ENCODE measurements at regions not wholly inside any gene's neighbourhood (a gene's known extent, or its start where the extent isn't known, plus 50 kb on each side); places are given as distances from the start of the nearest gene placed in this dataset.

GRCh38 chr7:85471740-85472139, 284.9 kb upstream of the SEMA3D start:
- Histone ChIP-seq H3K9me3 (no peaks in the 10 kb centered on the region), H3K4me1 (no peaks in the 10 kb centered on the region), H3K4me3 (no peak overlapping the region), H3K36me3 (no peaks in the 10 kb centered on the region), H3K27ac (no peak overlapping the region), H3K27me3 (no peaks in the 10 kb centered on the region)
- TF ChIP-seq POLR2A (IDR thresholded peaks at IDR 0.05) (no peak), POLR2AphosphoS5 (IDR thresholded peaks at IDR 0.05) (no peak)
- TF ChIP-seq, protein P1, sequence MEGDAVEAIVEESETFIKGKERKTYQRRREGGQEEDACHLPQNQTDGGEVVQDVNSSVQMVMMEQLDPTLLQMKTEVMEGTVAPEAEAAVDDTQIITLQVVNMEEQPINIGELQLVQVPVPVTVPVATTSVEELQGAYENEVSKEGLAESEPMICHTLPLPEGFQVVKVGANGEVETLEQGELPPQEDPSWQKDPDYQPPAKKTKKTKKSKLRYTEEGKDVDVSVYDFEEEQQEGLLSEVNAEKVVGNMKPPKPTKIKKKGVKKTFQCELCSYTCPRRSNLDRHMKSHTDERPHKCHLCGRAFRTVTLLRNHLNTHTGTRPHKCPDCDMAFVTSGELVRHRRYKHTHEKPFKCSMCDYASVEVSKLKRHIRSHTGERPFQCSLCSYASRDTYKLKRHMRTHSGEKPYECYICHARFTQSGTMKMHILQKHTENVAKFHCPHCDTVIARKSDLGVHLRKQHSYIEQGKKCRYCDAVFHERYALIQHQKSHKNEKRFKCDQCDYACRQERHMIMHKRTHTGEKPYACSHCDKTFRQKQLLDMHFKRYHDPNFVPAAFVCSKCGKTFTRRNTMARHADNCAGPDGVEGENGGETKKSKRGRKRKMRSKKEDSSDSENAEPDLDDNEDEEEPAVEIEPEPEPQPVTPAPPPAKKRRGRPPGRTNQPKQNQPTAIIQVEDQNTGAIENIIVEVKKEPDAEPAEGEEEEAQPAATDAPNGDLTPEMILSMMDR (IDR thresholded peaks at IDR 0.05), result no peak
- DNase-seq (ENCODE audit: low spot score in 2 of 2), result no peak
- intact Hi-C loops (cut with DNase I; ENCODE audit: low total_unique reads), result no loop called here

DNA sequence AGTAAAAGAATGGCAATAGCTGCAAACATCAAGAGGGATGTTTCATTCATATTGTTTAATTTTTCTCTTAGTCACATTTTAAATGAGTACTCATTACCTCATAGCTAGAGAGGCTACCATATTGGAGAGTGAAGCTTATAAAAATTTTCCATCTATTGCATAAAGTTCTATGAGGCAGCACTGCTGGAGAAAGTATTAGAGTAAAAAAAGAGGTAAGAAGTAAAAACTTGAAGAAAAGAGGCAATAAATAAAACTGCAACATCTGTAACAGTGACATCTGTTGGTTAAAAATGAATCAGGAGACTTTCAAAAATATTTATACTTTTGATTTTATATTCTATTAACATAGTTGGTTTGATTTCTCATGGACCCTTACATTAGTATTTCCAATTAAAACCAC, 284.5 kb upstream of the SEMA3D start:
- TF ChIP-seq POLR2AphosphoS5 (IDR thresholded peaks at IDR 0.05) (no peak), POLR2A (IDR thresholded peaks at IDR 0.05) (no peak)
- TF ChIP-seq, protein P1 (IDR thresholded peaks at IDR 0.05), result no peak
- H3K27ac ChIP-seq, result no peak overlapping the region
- DNase-seq (ENCODE audit: low spot score in 2 of 2), result no peak
- no peaks in the 10 kb centered on the region for H3K4me1 ChIP-seq
- no peaks in the 10 kb centered on the region for H3K36me3 ChIP-seq
- H3K9me3 ChIP-seq, result no peaks in the 10 kb centered on the region
- no peak overlapping the region for H3K4me3 ChIP-seq
- H3K27me3 ChIP-seq, result no peaks in the 10 kb centered on the region
- intact Hi-C loops (cut with DNase I; ENCODE audit: low total_unique reads), result no loop called here

DNA sequence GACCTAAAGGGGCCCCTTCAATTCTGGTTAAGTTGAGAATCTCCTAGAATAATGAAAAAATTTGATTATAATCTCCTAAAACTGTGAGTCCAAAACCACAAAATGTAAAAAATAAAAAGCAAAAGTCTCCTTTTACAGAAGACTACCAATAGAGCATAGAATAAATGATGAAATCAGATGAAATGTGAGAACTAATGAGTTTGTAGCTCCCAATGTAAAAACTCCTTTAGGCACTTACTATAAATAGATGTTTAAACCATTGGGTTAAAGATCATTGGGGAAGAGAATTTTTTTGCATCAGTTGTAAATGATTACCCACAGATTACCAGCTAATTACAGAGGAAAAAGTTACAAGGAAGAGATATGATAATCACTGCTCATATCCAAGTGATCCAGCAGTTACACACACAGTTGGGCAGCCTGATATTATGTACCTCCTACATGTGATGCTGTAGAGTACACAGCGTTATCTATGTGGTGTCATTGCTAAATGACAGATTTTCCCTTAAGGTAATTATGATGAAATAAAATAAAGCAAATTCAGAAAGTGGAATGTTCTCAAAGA, 282.7 kb upstream of the SEMA3D start:
- intact Hi-C loops (cut with DNase I; ENCODE audit: low total_unique reads), result no loop called here
- Histone ChIP-seq H3K27ac (no peak overlapping the region), H3K4me1 (no peaks in the 10 kb centered on the region), H3K9me3 (no peaks in the 10 kb centered on the region), H3K4me3 (no peak overlapping the region), H3K36me3 (no peaks in the 10 kb centered on the region), H3K27me3 (no peaks in the 10 kb centered on the region)
- no peak for TF ChIP-seq POLR2AphosphoS5 (IDR thresholded peaks at IDR 0.05)
- no peak for TF ChIP-seq POLR2A (IDR thresholded peaks at IDR 0.05)
- TF ChIP-seq, protein P1 (IDR thresholded peaks at IDR 0.05), result no peak
- DNase-seq (ENCODE audit: low spot score in 2 of 2), result no peak

- no peak overlapping the region for H3K4me3 ChIP-seq
- no peaks in the 10 kb centered on the region for H3K27me3 ChIP-seq
- DNase-seq (ENCODE audit: low spot score in 2 of 2), result no peak
- H3K4me1 ChIP-seq, result no peaks in the 10 kb centered on the region
- TF ChIP-seq, protein P1 (IDR thresholded peaks at IDR 0.05), result no peak
- TF ChIP-seq POLR2AphosphoS5 (IDR thresholded peaks at IDR 0.05), result no peak
- no peak for TF ChIP-seq POLR2A (IDR thresholded peaks at IDR 0.05)
- no peaks in the 10 kb centered on the region for H3K9me3 ChIP-seq
- H3K27ac ChIP-seq, result no peak overlapping the region
- intact Hi-C loops (cut with DNase I; ENCODE audit: low total_unique reads), result no loop called here
- H3K36me3 ChIP-seq, result no peaks in the 10 kb centered on the region
These were observed 277.3 kb upstream of the SEMA3D start for GRCh38 chr7:85464042-85464651.

DNA sequence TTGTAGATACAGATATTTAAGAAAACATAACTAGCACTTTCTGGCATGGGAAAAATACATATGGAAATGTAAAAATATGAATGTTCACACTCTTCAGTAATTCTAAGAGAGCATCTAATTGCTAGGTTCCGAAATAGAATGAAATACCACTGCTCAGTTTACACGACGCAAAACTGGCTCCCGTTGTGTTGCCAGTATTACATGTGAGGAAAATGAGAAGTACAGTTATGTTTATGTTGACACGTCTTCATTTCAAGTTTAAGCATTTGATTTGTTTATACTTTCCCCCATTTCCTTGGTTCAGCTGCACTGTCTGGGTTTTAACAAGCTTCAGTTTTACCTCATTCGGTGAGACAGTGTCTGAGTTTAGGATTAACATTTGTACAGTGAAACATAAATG, 275.8 kb upstream of the SEMA3D start:
- intact Hi-C loops (cut with DNase I; ENCODE audit: low total_unique reads), result no loop called here
- Histone ChIP-seq H3K9me3 (no peaks in the 10 kb centered on the region), H3K4me3 (no peak overlapping the region), H3K36me3 (no peaks in the 10 kb centered on the region), H3K27me3 (no peaks in the 10 kb centered on the region), H3K4me1 (no peaks in the 10 kb centered on the region), H3K27ac (no peak overlapping the region)
- no peak for TF ChIP-seq POLR2AphosphoS5 (IDR thresholded peaks at IDR 0.05)
- TF ChIP-seq, protein P1 (IDR thresholded peaks at IDR 0.05), result no peak
- no peak for TF ChIP-seq POLR2A (IDR thresholded peaks at IDR 0.05)
- DNase-seq (ENCODE audit: low spot score in 2 of 2), result no peak

Data from breast epithelium (tissue), 4 donors.